Sigmoid colon (tissue), 4 donors: ENCODE measurements at regions not wholly inside any gene's neighbourhood (a gene's known extent, or its start where the extent isn't known, plus 50 kb on each side); places are given as distances from the start of the nearest gene placed in this dataset.

Experiments used
- CTCF ChIP-seq, 4 experiments: fragments of 450-650 bp in 3 of 4; fragments of 200-600 bp in 1 of 4; IDR thresholded peaks; one replicate each; pipeline ENCODE4 v1.5.1; 2016 to 2019; ENCODE audit warnings: antibody characterized with exemption in 4 of 4, mild to moderate bottlenecking in 3 of 4, moderate library complexity in 2 of 4
- EP300 ChIP-seq, 4 donors: sonication (generic); formaldehyde crosslinking; IDR thresholded peaks; one replicate each; pipeline ENCODE4 v1.6.1; 2017; ENCODE audit warnings: antibody characterized with exemption in 4 of 4
- POLR2A ChIP-seq, 2 donors: fragments of 450-650 bp; IDR thresholded peaks; one replicate each; pipeline ENCODE4 v1.6.1; 2016; ENCODE audit warnings: antibody characterized with exemption in 2 of 2, mild to moderate bottlenecking in 2 of 2, moderate library complexity in 2 of 2
- POLR2AphosphoS5 ChIP-seq, 4 donors: sonication (generic); formaldehyde crosslinking; IDR thresholded peaks; one replicate each; pipeline ENCODE4 v1.6.1; 2017; ENCODE audit warnings: antibody characterized with exemption in 4 of 4

GRCh38 chr7:119665796-119666195 is 607.2 kb upstream of the KCND2 start:
- TF ChIP-seq CTCF (IDR thresholded peaks at IDR 0.05) (no peak), POLR2AphosphoS5 (IDR thresholded peaks at IDR 0.05) (no peak), EP300 (IDR thresholded peaks at IDR 0.05) (no peak), POLR2A (IDR thresholded peaks at IDR 0.05) (no peak)
